ENCODE measurements at regions not wholly inside any gene's neighbourhood (a gene's known extent, or its start where the extent isn't known, plus 50 kb on each side); places are given as distances from the start of the nearest gene placed in this dataset.

- TF ChIP-seq ATF3 (IDR thresholded peaks at IDR 0.05; ENCODE audit: borderline replicate concordance, extremely low read depth, low read depth, low read length), result no peak
- TF ChIP-seq LARP7 (IDR thresholded peaks at IDR 0.05), result no peak
- no peak for TF ChIP-seq SPI1 (IDR thresholded peaks at IDR 0.05; ENCODE audit: borderline replicate concordance, insufficient read depth, low read depth, low read length)
- TF ChIP-seq MYB (IDR thresholded peaks at IDR 0.05; ENCODE audit: borderline replicate concordance, low read depth, low read length), result no peak
- TF ChIP-seq ZNF217 (IDR thresholded peaks at IDR 0.05), result no peak
- no peak for TF ChIP-seq RAD51 (IDR thresholded peaks at IDR 0.05)
- TF ChIP-seq TCF7 (IDR thresholded peaks at IDR 0.05; ENCODE audit: borderline replicate concordance), result no peak
- no peak for TF ChIP-seq HSF1 (IDR thresholded peaks at IDR 0.05; ENCODE audit: low read depth, low read length)
Observed at GRCh38 chr5:179452356-179453230, 97.8 kb upstream of the RUFY1 start (continued).

- H3K4me2 ChIP-seq (ENCODE audit: control insufficient read depth, insufficient read depth), result no peak overlapping the region
- DNase-seq (ENCODE audit: low read depth, low spot score) (no peak), FAIRE-seq (no peak), ATAC-seq (no peak)
- H3K36me3 ChIP-seq (ENCODE audit: control insufficient read depth in 2 of 2, insufficient read depth in 2 of 2, low read length in 1 of 2), result no peaks in the 10 kb centered on the region
- in situ Hi-C loops (cut with MboI), result no loop called here
- no peaks in the 10 kb centered on the region for H3K79me2 ChIP-seq (ENCODE audit: control insufficient read depth, insufficient read depth, low read length)
- H3K4me1 ChIP-seq (ENCODE audit: control insufficient read depth, insufficient read depth, low read length), result no peaks in the 10 kb centered on the region
- H2AFZ ChIP-seq (ENCODE audit: control insufficient read depth, low read depth, low read length), result no peak overlapping the region
- ChIA-PET POLR2A (no interaction called here), RAD21 (ENCODE audit: unreplicated experiment) (no interaction called here), SMC1A (ENCODE audit: uncharacterized antibody, unreplicated experiment) (no interaction called here), CTCF (no interaction called here)
- H4K20me1 ChIP-seq (ENCODE audit: control insufficient read depth, insufficient read depth), result no peaks in the 10 kb centered on the region
- WGBS (ENCODE audit: insufficient coverage, insufficient replicate concordance, low lambda C conversion rate, missing lambda C conversion rate), result 16% methylated on average over 4 of the region's 4 CpGs
- TF ChIP-seq EP300 (IDR thresholded peaks at IDR 0.05; ENCODE audit: borderline replicate concordance in 1 of 2, control insufficient read depth in 1 of 2, low read depth in 2 of 2, low read length in 2 of 2), result no peak
- no peak overlapping the region for H3K9ac ChIP-seq (ENCODE audit: control insufficient read depth, insufficient read depth, low read length)
- H3K27ac ChIP-seq (ENCODE audit: control insufficient read depth, insufficient read depth), result no peak overlapping the region
- H3K9me3 ChIP-seq (replicated peaks; ENCODE audit: control insufficient read depth, insufficient read depth, low read length), result peaks cover 8% of the 10 kb centered on the region; the same call in 1 of the 3 replicates
- no peak overlapping the region for H3K4me3 ChIP-seq
- intact Hi-C loops (cut with micrococcal nuclease; ENCODE audit: unreplicated experiment), result no loop called here
- H3K27me3 ChIP-seq (replicated peaks in 1 of 2; ENCODE audit: control insufficient read depth in 2 of 2, insufficient read depth in 2 of 2, low read length in 1 of 2), result no peaks in the 10 kb centered on the region
- BruUV-seq (replicated peaks), result no TSS peak
Observed at GRCh38 chr5:179451828-179452196, 98.5 kb upstream of the RUFY1 start.
